WERI-Rb-1 (cell line): ENCODE measurements at regions not wholly inside any gene's neighbourhood (a gene's known extent, or its start where the extent isn't known, plus 50 kb on each side); places are given as distances from the start of the nearest gene placed in this dataset.

Source experiments
- DNase-seq: peaks from one replicate; pipeline ENCODE4 v3.0.0-alpha.2; 2020
- H3K27ac ChIP-seq: fragments of 250-450 bp; sonication (Bioruptor Pico); 2 replicates; pipeline ENCODE4 v1.5.1; 2020; ENCODE audit warnings: mild to moderate bottlenecking, moderate library complexity
- H3K27me3 ChIP-seq: fragments of 250-450 bp; sonication (Bioruptor Pico); 2 replicates; pipeline ENCODE4 v1.5.1; 2021; ENCODE audit warnings: mild to moderate bottlenecking, low read depth, moderate library complexity; ENCODE audit not compliant: insufficient read depth, severe bottlenecking
- H3K36me3 ChIP-seq: fragments of 250-450 bp; sonication (Bioruptor Pico); 2 replicates; pipeline ENCODE4 v1.5.1; 2020; ENCODE audit warnings: mild to moderate bottlenecking, moderate library complexity
- H3K4me3 ChIP-seq: 2 replicates; pipeline ENCODE4 v1.5.1; 2011; ENCODE audit warnings: low read depth, mild to moderate bottlenecking, control low read depth, low read length
- H3K9me3 ChIP-seq: fragments of 250-450 bp; sonication (Bioruptor Pico); 2 replicates; pipeline ENCODE4 v1.5.1; 2021; ENCODE audit warnings: mild to moderate bottlenecking, moderate library complexity; ENCODE audit not compliant: severe bottlenecking
- CTCF ChIP-seq: IDR thresholded peaks from 2 replicates; pipeline ENCODE4 v1.5.1; 2011; ENCODE audit warnings: low read depth, mild to moderate bottlenecking, control low read depth, inconsistent platforms, low read length

GRCh38 chr7:12504149-12504548, 66.4 kb upstream of the SCIN start:
- Histone ChIP-seq H3K9me3 (no peaks in the 10 kb centered on the region), H3K27me3 (no peaks in the 10 kb centered on the region), H3K36me3 (no peaks in the 10 kb centered on the region), H3K27ac (no peak overlapping the region), H3K4me3 (no peak overlapping the region)
- no peak for DNase-seq
- no peak for TF ChIP-seq CTCF

- Histone ChIP-seq H3K4me3 (no peak overlapping the region), H3K36me3 (no peaks in the 10 kb centered on the region), H3K27me3 (no peaks in the 10 kb centered on the region), H3K9me3 (no peaks in the 10 kb centered on the region), H3K27ac (no peak overlapping the region)
- no peak for TF ChIP-seq CTCF
- DNase-seq, result no peak
Measured at GRCh38 chr7:12508005-12508404, 62.5 kb upstream of the SCIN start.

- H3K9me3 ChIP-seq, result no peaks in the 10 kb centered on the region
- no peak for TF ChIP-seq CTCF
- no peaks in the 10 kb centered on the region for H3K36me3 ChIP-seq
- H3K27ac ChIP-seq, result no peak overlapping the region
- H3K4me3 ChIP-seq, result no peak overlapping the region
- DNase-seq, result no peak
- H3K27me3 ChIP-seq, result no peaks in the 10 kb centered on the region
Measured at GRCh38 chr7:12508554-12508953, 62.0 kb upstream of the SCIN start.

GRCh38 chr7:12517451-12517850, 53.1 kb upstream of the SCIN start:
- H3K27ac ChIP-seq, result no peak overlapping the region
- no peaks in the 10 kb centered on the region for H3K9me3 ChIP-seq
- no peaks in the 10 kb centered on the region for H3K27me3 ChIP-seq
- TF ChIP-seq CTCF, result no peak
- H3K36me3 ChIP-seq, result no peaks in the 10 kb centered on the region
- no peak for DNase-seq
- H3K4me3 ChIP-seq, result no peak overlapping the region

- Histone ChIP-seq H3K4me3 (no peak overlapping the region), H3K36me3 (no peaks in the 10 kb centered on the region), H3K27me3 (no peaks in the 10 kb centered on the region), H3K27ac (no peak overlapping the region), H3K9me3 (no peaks in the 10 kb centered on the region)
- DNase-seq, result peak; percentile 25
- TF ChIP-seq CTCF, result peak; percentile 82
Measured at GRCh38 chr7:12518920-12519681, 51.4 kb upstream of the SCIN start.

GRCh38 chr7:12519682-12520009, 50.9 kb upstream of the SCIN start:
- no peaks in the 10 kb centered on the region for H3K27me3 ChIP-seq

More at GRCh38 chr7:12519682-12520009, 50.9 kb upstream of the SCIN start:
- TF ChIP-seq CTCF, result no peak
- H3K27ac ChIP-seq, result no peak overlapping the region
- DNase-seq, result no peak
- no peaks in the 10 kb centered on the region for H3K9me3 ChIP-seq
- H3K4me3 ChIP-seq, result no peak overlapping the region
- H3K36me3 ChIP-seq, result no peaks in the 10 kb centered on the region
